GM21529 (cell line): ENCODE measurements at regions not wholly inside any gene's neighbourhood (a gene's known extent, or its start where the extent isn't known, plus 50 kb on each side); places are given as distances from the start of the nearest gene placed in this dataset.
"Not testable (repeated sequence)": the region's sequence is repeated elsewhere in the genome, so short reads cannot be mapped to it uniquely, and the experiment has no call there.

Source experiments
- ATAC-seq: cut with Tn5 transposase; IDR thresholded peaks from one replicate; pipeline ENCODE4 v1.9.1; 2021; ENCODE audit not compliant: unreplicated experiment

DNA sequence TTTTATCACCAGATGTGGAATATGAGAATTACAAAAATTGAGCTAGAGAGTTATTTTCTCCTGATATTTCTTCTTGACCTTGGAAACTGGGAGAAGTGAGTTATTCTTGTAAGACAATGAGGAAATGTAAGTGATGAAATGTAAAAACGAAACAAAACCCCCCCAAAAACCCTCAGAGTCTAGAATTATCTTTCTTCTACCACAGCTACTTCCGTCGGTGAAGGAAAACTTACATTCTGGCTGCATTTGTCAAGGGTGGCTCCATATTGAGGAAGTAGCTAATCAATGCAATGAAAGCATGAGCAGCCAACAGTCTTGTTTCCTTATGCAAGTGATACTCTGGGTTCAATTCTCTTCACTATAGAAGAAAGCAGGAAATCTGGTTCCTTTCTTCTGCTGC is 661.7 kb upstream of the CITED2 start:
- ATAC-seq: no peak

DNA sequence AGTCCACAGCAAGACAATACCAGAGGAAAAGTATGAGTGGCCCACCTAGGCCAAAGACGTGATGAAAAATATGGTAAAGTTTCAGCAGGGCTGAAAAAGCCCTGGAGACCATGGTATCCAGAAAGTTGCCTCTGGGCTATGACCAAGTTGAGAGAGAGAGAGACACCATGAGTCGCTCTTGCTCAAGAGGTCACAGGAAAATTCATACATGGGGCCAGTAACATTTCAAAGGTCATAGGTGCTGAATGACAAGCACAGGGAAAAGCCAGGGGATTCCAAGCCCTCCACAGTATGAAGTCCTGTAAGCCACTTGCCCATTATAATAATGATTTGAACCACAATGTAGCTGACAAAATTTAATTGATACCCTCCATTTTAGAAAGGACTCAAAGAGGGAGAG is 657.7 kb upstream of the CITED2 start:
- ATAC-seq: no peak

- no peak for ATAC-seq
Observed at GRCh38 chr6:140029551-140029950, 655.1 kb upstream of the CITED2 start.

DNA sequence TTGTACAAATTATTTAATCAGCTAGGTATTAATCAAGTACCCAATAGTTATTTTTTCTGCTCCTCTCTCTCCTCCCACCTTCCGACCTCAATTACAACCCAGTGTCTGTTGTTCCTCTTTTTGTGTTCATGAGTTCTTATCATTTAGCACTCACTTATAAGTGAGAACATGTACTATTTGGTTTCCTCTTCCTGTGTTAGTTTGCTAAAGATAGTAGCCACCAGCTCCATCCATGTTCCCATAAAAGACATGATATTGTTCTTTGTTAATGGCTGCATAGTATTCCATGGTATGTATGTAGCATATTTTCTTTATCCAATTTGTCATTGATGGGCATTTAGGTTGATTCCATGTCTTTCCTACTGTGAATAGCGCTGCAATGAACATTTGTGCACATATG is 652.8 kb upstream of the CITED2 start:
- no peak for ATAC-seq

- no peak for ATAC-seq
Observed at GRCh38 chr6:140026546-140026945, 652.1 kb upstream of the CITED2 start.

DNA sequence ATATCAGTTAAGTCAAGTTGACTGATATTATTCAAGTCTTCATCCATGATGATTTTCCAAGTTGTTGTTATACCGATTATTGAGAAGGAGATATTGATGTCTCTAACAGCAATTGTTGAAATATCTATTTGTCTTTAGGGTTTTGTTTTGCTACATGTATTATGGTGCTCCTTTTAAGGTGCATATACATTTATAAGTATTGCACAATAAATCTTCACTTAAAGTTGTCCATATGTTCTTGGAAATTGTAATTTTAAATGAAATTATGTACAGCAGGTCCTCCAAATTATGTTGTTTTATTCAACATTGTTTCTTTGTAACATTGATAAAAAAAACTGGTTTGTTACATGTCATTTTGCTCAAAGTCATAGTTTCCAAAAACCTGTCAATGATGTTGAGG is 650.7 kb upstream of the CITED2 start:
- ATAC-seq: no peak

GRCh38 chr6:140020207-140020791 is 645.9 kb upstream of the CITED2 start:
- no peak for ATAC-seq

GRCh38 chr6:140018588-140018987 is 644.1 kb upstream of the CITED2 start:
- no peak for ATAC-seq

DNA sequence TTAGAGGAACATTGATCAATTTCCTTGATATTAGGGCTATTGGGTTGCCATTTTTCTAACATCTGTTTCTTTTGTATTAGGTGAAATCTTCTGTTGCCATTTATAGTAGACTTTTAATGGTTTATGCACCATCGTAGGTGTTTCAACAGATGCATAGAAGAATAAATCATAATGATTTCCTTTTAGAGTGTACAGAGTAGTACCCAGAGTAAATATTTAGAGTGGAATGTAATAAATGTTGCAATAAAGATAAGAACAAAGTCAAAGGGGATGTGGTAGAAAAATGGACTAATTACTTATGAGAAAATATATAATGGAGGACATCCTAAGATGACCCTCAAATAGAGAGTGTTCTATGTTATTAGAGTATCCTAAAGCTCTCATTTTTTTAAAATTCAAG is 643.0 kb upstream of the CITED2 start:
- ATAC-seq: no peak

- ATAC-seq: no peak
Observed at GRCh38 chr6:140012150-140012549, 637.7 kb upstream of the CITED2 start.

DNA sequence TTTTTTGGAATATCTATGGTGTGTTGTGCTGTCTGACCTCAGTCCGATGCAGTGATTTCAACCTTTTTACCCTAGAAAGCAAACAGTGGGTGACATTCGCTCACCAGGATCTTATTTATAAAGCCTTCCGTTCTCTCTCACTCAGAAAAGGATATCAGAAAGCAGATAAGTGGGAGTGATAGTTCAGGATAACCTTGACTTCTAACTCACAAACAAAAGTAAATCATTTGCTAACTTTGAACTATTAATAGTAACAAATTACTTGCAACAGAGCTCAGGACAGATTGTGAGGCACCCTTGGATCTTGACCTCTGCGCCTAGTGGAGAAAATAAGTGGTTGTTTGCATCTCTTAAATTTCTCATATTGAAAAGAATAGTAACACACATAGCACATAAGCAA is 637.1 kb upstream of the CITED2 start:
- no peak for ATAC-seq

DNA sequence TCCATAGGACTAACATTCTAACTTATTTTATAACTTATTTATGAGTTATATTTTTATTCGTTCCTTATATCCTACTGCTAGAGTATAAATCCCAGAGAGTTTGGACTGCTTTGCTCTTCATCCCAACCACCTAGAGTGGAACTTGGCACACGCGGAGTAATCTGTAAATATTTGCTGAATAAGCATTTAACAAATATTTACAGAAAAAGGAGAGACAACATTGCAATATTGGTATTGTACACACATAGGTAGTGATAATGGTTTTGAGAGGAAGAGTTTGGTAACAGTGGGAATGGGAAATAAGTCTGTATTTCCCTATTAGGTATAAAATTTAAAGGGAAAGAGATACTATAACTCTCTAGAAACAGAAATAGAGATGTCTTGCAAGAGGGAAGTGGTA is 634.8 kb upstream of the CITED2 start:
- no peak for ATAC-seq

GRCh38 chr6:140007525-140007924 is 633.1 kb upstream of the CITED2 start:
- ATAC-seq: no peak

- ATAC-seq: no peak
Observed at GRCh38 chr6:140003217-140003616, 628.8 kb upstream of the CITED2 start.

DNA sequence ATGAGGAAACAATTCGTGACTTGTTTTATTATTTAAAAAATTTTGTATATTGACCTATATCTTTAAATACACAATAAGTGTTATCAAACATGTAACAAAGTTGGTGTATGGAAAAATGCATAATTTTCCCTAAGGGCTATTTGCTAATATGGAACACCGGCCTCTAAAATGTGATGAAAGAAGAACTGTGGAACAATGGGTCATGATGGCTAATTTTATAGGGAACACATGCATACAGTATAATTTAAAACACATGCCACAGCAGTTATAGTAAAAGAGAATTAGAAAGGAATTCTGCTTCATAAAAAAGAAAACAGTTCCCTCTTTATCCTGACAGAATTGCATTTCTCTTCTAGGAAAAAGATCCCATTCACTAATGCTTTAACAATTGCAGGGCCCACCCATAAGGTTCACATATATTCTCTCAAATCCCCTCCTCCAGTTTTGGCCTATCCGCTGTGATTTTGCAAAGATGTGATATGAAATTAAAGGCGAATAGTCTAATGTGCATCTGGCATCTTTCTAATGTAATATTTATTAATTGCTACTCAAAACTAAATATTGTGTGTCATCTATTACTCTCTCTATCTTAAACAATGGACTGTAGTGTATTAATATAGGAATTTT is 628.1 kb upstream of the CITED2 start:
- no peak for ATAC-seq

- no peak for ATAC-seq
Observed at GRCh38 chr6:140001821-140002341, 627.4 kb upstream of the CITED2 start.

- no peak for ATAC-seq
Observed at GRCh38 chr6:140001005-140001404, 626.6 kb upstream of the CITED2 start.

- ATAC-seq: not testable (repeated sequence)
Observed at GRCh38 chr6:139999661-140000060, 625.2 kb upstream of the CITED2 start.

- ATAC-seq: not testable (repeated sequence)
Observed at GRCh38 chr6:139998478-139998877, 624.0 kb upstream of the CITED2 start.

- ATAC-seq: peak; percentile 90
Observed at GRCh38 chr6:139996253-139996834, 621.9 kb upstream of the CITED2 start.

- no peak for ATAC-seq
Observed at GRCh38 chr6:139994998-139995397, 620.5 kb upstream of the CITED2 start.

DNA sequence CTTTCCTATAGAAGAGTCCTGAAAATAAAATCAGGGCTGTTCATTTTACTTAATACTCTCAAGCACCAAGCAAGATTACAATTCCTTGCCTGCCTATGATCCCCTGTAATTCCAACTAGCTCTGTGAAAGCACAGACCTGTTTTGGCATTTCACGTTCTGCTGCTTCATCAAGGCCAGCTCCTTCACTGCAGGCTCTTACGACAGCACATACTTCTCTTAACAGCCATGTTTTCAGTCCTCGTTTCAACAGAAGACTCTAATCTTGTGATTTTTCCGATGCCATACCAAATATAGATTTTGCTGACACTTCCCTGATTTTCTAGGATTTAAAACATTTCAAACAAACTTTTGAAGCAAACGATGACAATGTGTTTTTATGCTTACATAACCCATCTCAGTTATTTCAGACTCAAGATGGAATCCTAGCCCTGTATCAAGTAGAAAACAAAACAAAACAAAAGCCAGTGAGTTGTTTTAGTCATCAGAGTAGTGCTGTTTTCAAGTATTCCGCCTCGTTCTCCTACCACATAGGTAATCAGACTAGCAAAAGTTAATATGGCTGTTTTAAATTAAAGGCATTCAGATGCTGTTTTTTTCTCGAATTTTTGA is 616.5 kb upstream of the CITED2 start:
- no peak for ATAC-seq
